ENCODE measurements at regions not wholly inside any gene's neighbourhood (a gene's known extent, or its start where the extent isn't known, plus 50 kb on each side); places are given as distances from the start of the nearest gene placed in this dataset.

- WGBS, 10 experiments = 43 to 100% (median 89%) methylated on average over 1 to 2 of the region's 2 CpGs; no CpG with 5 or more reads in 4 of the 10 experiments
- in situ Hi-C loops (cut with MboI; ENCODE audit: low pct_unique_long_range_greater_than_20kb in 2 of 9, low sequenced_read_pairs in 9 of 9, unreplicated experiment in 9 of 9) = loop anchor here in 4 of 9 experiments (25.0 kb wide), 3 partner anchors 277 to 527 kb away; no protein-coding TSS in a partner anchor
- no peak overlapping the region for H3K4me3 ChIP-seq
- ATAC-seq (replicated peaks in 6 of 8) = no peak
- H3K4me1 ChIP-seq (replicated peaks in 1 of 2) = no peaks in the 10 kb centered on the region
- H3K27ac ChIP-seq = no peak overlapping the region
Observed at GRCh38 chr6:132214716-132215115, 186.6 kb downstream of the MOXD1 start.

- WGBS, 10 experiments = 28 to 90% (median 73%) methylated on average over 2 to 4 of the region's 4 CpGs
Observed at GRCh38 chr6:132213732-132214131, 187.5 kb downstream of the MOXD1 start.

GRCh38 chr6:132213191-132213590 lies 188.1 kb downstream of the MOXD1 start:
- no peak for ATAC-seq (replicated peaks in 6 of 8)
- H3K27ac ChIP-seq = no peak overlapping the region

More at GRCh38 chr6:132213732-132214131, 187.5 kb downstream of the MOXD1 start:
- Histone ChIP-seq H3K4me3 (no peak overlapping the region), H3K4me1 (replicated peaks in 1 of 2) (no peaks in the 10 kb centered on the region), H3K27ac (no peak overlapping the region)
- no peak for ATAC-seq (replicated peaks in 6 of 8)
- in situ Hi-C loops (cut with MboI; ENCODE audit: low pct_unique_long_range_greater_than_20kb in 2 of 9, low sequenced_read_pairs in 9 of 9, unreplicated experiment in 9 of 9) = loop anchor here in 4 of 9 experiments (25.0 kb wide), 3 partner anchors 276 to 526 kb away; no protein-coding TSS in a partner anchor

GRCh38 chr6:132210886-132211563 lies 190.2 kb downstream of the MOXD1 start:
- ATAC-seq (replicated peaks in 6 of 8) = no peak
- in situ Hi-C loops (cut with MboI; ENCODE audit: low pct_unique_long_range_greater_than_20kb in 2 of 9, low sequenced_read_pairs in 9 of 9, unreplicated experiment in 9 of 9) = loop anchor here in 4 of 9 experiments (25.0 kb wide), 3 partner anchors 274 to 524 kb away; no protein-coding TSS in a partner anchor
- Histone ChIP-seq H3K4me1 (replicated peaks in 1 of 2) (no peaks in the 10 kb centered on the region), H3K27ac (no peak overlapping the region), H3K4me3 (no peak overlapping the region)
- WGBS, 10 experiments = 26 to 94% (median 76%) methylated on average over 1 to 3 of the region's 3 CpGs

More at GRCh38 chr6:132213191-132213590, 188.1 kb downstream of the MOXD1 start:
- whole genome bisulfite sequencing, 10 experiments = 52 to 100% (median 68%) methylated on average over 3 to 4 of the region's 4 CpGs
- no peak overlapping the region for H3K4me3 ChIP-seq
- in situ Hi-C loops (cut with MboI; ENCODE audit: low pct_unique_long_range_greater_than_20kb in 2 of 9, low sequenced_read_pairs in 9 of 9, unreplicated experiment in 9 of 9) = loop anchor here in 4 of 9 experiments (25.0 kb wide), 3 partner anchors 276 to 526 kb away; no protein-coding TSS in a partner anchor
- H3K4me1 ChIP-seq (replicated peaks in 1 of 2) = no peaks in the 10 kb centered on the region

GRCh38 chr6:132209351-132209750 lies 191.9 kb downstream of the MOXD1 start:
- H3K27ac ChIP-seq = no peak overlapping the region
- no peak overlapping the region for H3K4me3 ChIP-seq
- H3K4me1 ChIP-seq (replicated peaks in 1 of 2) = no peaks in the 10 kb centered on the region
- 20 to 83% methylated on average over 1 of the region's 1 CpG; no CpG with 5 or more reads in 8 of the 10 experiments for WGBS, 10 experiments
- in situ Hi-C loops (cut with MboI; ENCODE audit: low pct_unique_long_range_greater_than_20kb in 2 of 9, low sequenced_read_pairs in 9 of 9, unreplicated experiment in 9 of 9) = loop anchor here in 4 of 9 experiments (25.0 kb wide), 3 partner anchors 272 to 522 kb away; no protein-coding TSS in a partner anchor
- peak in 3 of 8 experiments; percentile 95 to 99 (median 98) for ATAC-seq (replicated peaks in 6 of 8)

GRCh38 chr6:132207991-132208390 lies 193.3 kb downstream of the MOXD1 start:
- in situ Hi-C loops (cut with MboI; ENCODE audit: low pct_unique_long_range_greater_than_20kb in 2 of 9, low sequenced_read_pairs in 9 of 9, unreplicated experiment in 9 of 9) = loop anchor here in 4 of 9 experiments (25.0 kb wide), 3 partner anchors 271 to 521 kb away; no protein-coding TSS in a partner anchor
- no peak overlapping the region for H3K27ac ChIP-seq
- no peak overlapping the region for H3K4me3 ChIP-seq
- H3K4me1 ChIP-seq (replicated peaks in 1 of 2) = no peaks in the 10 kb centered on the region
- ATAC-seq (replicated peaks in 6 of 8) = no peak
- WGBS, 10 experiments = 56 to 100% (median 92%) methylated on average over 1 to 3 of the region's 3 CpGs

GRCh38 chr6:132205946-132206345 lies 195.3 kb downstream of the MOXD1 start:
- no peak for ATAC-seq (replicated peaks in 6 of 8)
- 11 to 75% (median 44%) methylated on average over 1 of the region's 1 CpG; no CpG with 5 or more reads in 2 of the 10 experiments for WGBS, 10 experiments
- in situ Hi-C loops (cut with MboI; ENCODE audit: low pct_unique_long_range_greater_than_20kb in 2 of 9, low sequenced_read_pairs in 9 of 9, unreplicated experiment in 9 of 9) = loop anchor here in 4 of 9 experiments (25.0 kb wide), 3 partner anchors 269 to 519 kb away; no protein-coding TSS in a partner anchor
- Histone ChIP-seq H3K27ac (no peak overlapping the region), H3K4me1 (replicated peaks in 1 of 2) (no peaks in the 10 kb centered on the region), H3K4me3 (no peak overlapping the region)

- Histone ChIP-seq H3K27ac (no peak overlapping the region), H3K4me3 (no peak overlapping the region), H3K4me1 (replicated peaks in 1 of 2) (no peaks in the 10 kb centered on the region)
- WGBS, 10 experiments = 14 to 100% (median 93%) methylated on average over 1 to 4 of the region's 4 CpGs; no CpG with 5 or more reads in 1 of the 10 experiments
- in situ Hi-C loops (cut with MboI; ENCODE audit: low pct_unique_long_range_greater_than_20kb in 2 of 9, low sequenced_read_pairs in 9 of 9, unreplicated experiment in 9 of 9) = loop anchor here in 4 of 9 experiments (25.0 kb wide), 3 partner anchors 267 to 517 kb away; no protein-coding TSS in a partner anchor
- no peak for ATAC-seq (replicated peaks in 6 of 8)
Observed at GRCh38 chr6:132204591-132204990, 196.7 kb downstream of the MOXD1 start.

- Histone ChIP-seq H3K4me1 (replicated peaks in 1 of 2) (no peaks in the 10 kb centered on the region), H3K4me3 (no peak overlapping the region), H3K27ac (no peak overlapping the region)
- WGBS, 10 experiments = 8 to 92% (median 71%) methylated on average over 1 to 4 of the region's 4 CpGs
- peak in 5 of 8 experiments; percentile 20 to 92 (median 44) for ATAC-seq (replicated peaks in 6 of 8)
- in situ Hi-C loops (cut with MboI; ENCODE audit: low pct_unique_long_range_greater_than_20kb in 2 of 9, low sequenced_read_pairs in 9 of 9, unreplicated experiment in 9 of 9) = loop anchor here in 4 of 9 experiments (25.0 kb wide), 3 partner anchors 265 to 515 kb away; no protein-coding TSS in a partner anchor
Observed at GRCh38 chr6:132202574-132202973, 198.7 kb downstream of the MOXD1 start.

- ATAC-seq (replicated peaks in 6 of 8) = no peak
- in situ Hi-C loops (cut with MboI; ENCODE audit: low pct_unique_long_range_greater_than_20kb in 2 of 9, low sequenced_read_pairs in 9 of 9, unreplicated experiment in 9 of 9) = no loop called here
- no peak overlapping the region for H3K27ac ChIP-seq
- no peak overlapping the region for H3K4me3 ChIP-seq
- 8 to 100% (median 75%) methylated on average over 1 to 3 of the region's 3 CpGs for WGBS, 10 experiments
- H3K4me1 ChIP-seq (replicated peaks in 1 of 2) = no peaks in the 10 kb centered on the region
Observed at GRCh38 chr6:132199343-132199742, 201.9 kb downstream of the MOXD1 start.

GRCh38 chr6:132198896-132199295 lies 202.4 kb downstream of the MOXD1 start:
- in situ Hi-C loops (cut with MboI; ENCODE audit: low pct_unique_long_range_greater_than_20kb in 2 of 9, low sequenced_read_pairs in 9 of 9, unreplicated experiment in 9 of 9) = no loop called here

GRCh38 chr6:132198040-132198439 lies 203.2 kb downstream of the MOXD1 start:
- ATAC-seq (replicated peaks in 6 of 8) = no peak
- in situ Hi-C loops (cut with MboI; ENCODE audit: low pct_unique_long_range_greater_than_20kb in 2 of 9, low sequenced_read_pairs in 9 of 9, unreplicated experiment in 9 of 9) = no loop called here
- Histone ChIP-seq H3K4me1 (replicated peaks in 1 of 2) (no peaks in the 10 kb centered on the region), H3K27ac (no peak overlapping the region), H3K4me3 (no peak overlapping the region)
- WGBS, 10 experiments = 0 to 100% (median 53%) methylated on average over 1 to 3 of the region's 3 CpGs; no CpG with 5 or more reads in 3 of the 10 experiments

More at GRCh38 chr6:132198896-132199295, 202.4 kb downstream of the MOXD1 start:
- no peaks in the 10 kb centered on the region for H3K4me1 ChIP-seq (replicated peaks in 1 of 2)
- H3K27ac ChIP-seq = no peak overlapping the region
- no peak for ATAC-seq (replicated peaks in 6 of 8)
- H3K4me3 ChIP-seq = no peak overlapping the region
- WGBS, 10 experiments = 43 to 100% (median 94%) methylated on average over 1 to 2 of the region's 2 CpGs

GRCh38 chr6:132194529-132194928 lies 206.7 kb downstream of the MOXD1 start:
- WGBS, 10 experiments = 19 to 100% (median 88%) methylated on average over 1 to 3 of the region's 3 CpGs; no CpG with 5 or more reads in 2 of the 10 experiments
- in situ Hi-C loops (cut with MboI; ENCODE audit: low pct_unique_long_range_greater_than_20kb in 2 of 9, low sequenced_read_pairs in 9 of 9, unreplicated experiment in 9 of 9) = no loop called here
- H3K27ac ChIP-seq = no peak overlapping the region
- no peak for ATAC-seq (replicated peaks in 6 of 8)
- no peaks in the 10 kb centered on the region for H3K4me1 ChIP-seq (replicated peaks in 1 of 2)
- H3K4me3 ChIP-seq = no peak overlapping the region
